HG03066 (cell line): ENCODE measurements at regions not wholly inside any gene's neighbourhood (a gene's known extent, or its start where the extent isn't known, plus 50 kb on each side); places are given as distances from the start of the nearest gene placed in this dataset.

Experiments
- ATAC-seq: cut with Tn5 transposase; IDR thresholded peaks from one replicate; pipeline ENCODE4 v1.9.1; 2021; ENCODE audit warnings: low read depth; ENCODE audit not compliant: unreplicated experiment

- ATAC-seq: no peak
These were observed 343.4 kb downstream of the PLPP3 start for GRCh38 chr1:56235909-56236510.

DNA sequence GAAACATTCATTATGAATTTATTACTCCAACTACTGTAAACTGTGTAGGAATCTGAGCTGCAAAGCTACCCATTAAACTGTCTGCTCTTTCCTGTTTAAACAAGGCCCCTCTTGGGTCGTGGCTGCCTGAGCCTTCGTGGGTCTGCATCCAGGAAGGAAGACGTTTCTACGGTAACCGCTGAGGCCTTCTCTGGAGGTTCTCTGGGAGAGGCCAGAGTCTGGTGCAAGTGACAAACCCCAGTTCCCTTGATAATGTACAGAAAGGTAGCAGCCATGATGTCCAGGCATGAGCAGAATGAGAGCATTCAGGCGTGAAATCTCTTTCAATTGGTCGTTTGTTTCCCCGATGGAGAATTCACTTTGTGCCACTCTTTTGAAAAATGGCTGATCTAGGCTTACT lies 350.2 kb downstream of the PLPP3 start:
- ATAC-seq: no peak

DNA sequence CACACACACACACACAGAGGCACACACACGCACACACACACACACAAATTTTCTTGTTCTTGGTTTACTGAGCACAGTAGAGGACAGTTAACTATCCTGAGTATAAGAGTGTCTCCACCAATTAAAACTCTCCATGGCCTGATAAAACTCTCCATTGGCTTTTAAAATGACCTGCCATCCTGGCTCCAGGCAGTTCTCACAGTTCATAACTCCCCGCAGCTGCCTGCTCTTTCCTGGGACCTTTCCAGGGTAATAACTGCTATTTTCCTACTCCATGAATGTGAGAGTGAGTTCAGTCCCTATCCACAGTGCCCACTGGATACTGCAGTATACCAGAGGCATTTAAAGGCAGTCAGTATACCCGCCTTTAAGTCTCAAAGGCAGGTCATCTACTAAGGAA lies 351.5 kb downstream of the PLPP3 start:
- no peak for ATAC-seq

DNA sequence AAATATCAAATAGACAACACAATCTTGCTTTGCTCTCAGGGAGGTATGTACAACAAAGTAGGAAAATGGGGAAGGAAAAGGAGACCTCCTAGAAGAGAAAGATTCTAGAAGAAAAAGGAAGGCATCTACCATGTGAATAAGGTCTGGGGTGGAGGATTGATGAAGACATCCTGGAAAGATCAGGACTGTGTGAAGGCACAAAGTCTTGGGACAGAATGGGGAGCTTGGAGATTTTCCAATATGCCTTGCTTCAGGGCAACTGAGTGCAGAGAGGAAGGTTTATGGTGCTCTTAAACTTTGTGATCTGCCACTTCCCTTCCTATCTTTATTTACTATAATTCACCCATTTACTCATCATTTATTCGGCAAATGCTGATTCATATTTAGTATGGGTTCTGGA lies 352.0 kb downstream of the PLPP3 start:
- no peak for ATAC-seq

DNA sequence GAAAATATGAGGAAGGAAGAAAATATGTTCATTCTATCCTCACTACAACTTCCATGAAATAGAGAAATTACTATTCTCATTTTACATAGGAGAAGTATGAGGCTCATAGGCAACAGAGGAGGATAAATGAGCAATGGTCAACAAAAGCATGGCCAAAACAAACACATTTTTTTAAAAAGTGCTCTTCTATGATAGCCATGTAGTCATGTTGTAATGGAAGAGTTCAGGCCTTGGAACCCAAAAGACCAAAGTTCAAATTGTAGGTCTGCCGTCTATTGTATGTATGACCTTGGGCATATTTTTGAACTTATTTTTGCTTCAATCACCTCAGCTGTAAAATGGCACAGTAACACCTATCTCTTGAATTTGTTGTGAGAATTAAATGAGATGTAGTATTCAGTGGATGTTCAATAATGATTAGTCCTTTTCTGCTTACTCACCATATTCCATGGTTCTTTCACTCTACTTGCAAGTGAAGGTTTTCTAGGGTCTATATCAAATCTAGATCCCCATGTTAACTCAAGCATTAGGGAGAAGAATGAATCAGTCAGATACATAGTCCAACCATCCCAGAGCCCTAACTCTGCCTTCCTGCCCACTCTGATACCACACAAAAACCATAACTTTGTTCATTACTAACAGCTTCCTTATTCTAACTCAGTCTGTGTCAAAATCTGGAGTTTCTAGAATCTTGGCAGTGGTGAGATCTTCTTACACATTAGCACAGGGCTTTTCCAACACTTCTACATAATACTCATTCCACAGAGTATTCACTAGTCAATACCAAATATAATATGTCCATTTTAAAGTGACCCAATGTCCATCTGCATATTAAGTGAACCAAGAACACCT lies 353.2 kb downstream of the PLPP3 start:
- ATAC-seq: no peak

DNA sequence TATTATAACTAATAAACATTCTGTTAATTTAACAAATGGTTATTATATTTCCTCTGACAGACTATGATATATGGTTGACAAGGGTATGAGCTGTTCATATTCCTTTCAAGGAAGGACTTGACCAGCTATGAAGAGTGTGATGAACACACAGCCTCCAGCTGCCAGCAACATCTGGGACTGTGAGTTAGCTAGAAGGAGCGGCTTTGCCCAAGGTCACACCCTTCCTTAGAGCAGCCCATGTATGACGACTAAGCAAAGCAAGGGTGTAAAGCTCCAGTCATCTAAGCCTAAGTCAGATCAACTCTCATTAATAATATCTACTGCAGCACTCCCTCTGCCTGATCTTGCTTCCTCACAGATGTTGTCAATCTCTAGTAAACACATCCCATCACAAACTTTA lies 355.4 kb downstream of the PLPP3 start:
- ATAC-seq: no peak

GRCh38 chr1:56222914-56223540 lies 356.3 kb downstream of the PLPP3 start:
- no peak for ATAC-seq

- ATAC-seq: no peak
These were observed 359.3 kb downstream of the PLPP3 start for GRCh38 chr1:56220021-56220420.

DNA sequence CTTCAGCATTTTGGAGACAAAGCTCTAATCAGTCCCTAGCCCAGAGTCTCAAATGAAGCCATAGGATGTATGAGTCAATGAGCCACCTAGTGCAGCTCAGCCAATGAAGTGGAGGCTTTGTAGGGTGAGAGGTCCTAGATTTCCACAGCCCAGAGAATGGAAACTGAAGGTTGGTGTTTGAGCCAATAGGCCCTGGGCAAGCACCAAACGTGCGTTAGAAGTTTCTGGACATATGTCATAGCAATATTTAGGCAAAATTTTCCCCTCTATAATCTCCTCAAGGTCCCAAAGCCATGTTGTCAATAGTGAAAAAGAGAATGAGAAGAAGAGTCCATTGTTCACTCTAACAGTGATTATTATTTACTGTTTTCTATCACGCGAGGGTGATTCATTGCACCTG lies 361.3 kb downstream of the PLPP3 start:
- no peak for ATAC-seq

DNA sequence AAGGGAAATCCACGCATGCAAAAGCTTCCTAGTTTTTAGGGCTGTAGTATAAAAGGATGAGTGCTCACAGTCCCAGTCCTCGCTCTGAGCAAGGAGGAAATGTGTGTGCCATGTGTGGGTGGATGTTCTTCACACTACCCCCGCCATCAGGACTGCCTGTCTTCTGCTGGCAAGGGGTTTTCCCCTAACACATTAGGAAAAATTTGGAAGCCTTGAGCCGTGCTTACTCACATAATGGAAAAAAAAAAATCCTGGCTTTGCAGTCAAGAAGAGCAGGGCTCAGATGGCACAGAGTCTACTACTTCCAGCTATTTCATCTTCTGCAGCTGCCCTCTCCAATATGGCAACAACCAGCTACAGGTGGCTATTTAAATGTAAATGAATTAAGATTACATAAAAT lies 363.1 kb downstream of the PLPP3 start:
- no peak for ATAC-seq

DNA sequence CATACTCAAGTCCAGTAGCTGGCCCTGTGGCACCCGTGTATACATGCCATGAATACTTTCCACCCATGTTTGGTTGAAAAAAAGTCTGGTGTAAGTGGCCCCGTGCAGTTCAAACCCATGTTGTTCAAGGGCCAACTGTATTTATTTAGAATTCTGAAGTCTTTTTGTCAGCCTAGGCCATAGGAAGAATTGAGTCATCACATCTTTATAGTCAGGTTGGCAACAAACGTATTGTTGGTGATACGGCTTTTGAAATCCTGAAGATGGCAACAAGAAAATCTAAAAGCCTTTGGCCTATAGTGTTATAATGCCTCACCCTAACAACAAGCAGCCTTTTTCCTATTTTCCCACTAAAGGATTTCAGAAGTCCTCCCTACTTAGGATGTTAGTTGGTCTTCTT lies 363.6 kb downstream of the PLPP3 start:
- no peak for ATAC-seq

DNA sequence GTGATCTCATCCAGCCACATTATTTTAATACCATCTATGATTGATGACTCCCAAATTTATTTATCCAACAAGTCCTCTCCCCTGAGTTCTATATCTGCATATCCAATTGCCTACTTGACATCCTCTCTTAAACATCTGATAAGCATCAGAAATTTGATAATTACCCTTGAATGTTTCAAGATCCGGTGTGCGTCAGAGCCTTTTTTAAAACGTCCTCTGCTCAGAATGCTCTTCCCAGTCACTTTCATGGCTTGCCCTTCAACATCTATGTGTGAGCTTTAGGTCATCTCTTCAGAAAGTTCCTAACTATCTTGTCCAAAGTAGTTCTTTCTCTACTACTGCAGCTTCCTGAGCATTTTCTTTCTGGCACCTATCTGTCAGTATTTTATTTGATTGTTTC lies 364.3 kb downstream of the PLPP3 start:
- no peak for ATAC-seq

GRCh38 chr1:56213068-56213467 lies 366.3 kb downstream of the PLPP3 start:
- no peak for ATAC-seq

DNA sequence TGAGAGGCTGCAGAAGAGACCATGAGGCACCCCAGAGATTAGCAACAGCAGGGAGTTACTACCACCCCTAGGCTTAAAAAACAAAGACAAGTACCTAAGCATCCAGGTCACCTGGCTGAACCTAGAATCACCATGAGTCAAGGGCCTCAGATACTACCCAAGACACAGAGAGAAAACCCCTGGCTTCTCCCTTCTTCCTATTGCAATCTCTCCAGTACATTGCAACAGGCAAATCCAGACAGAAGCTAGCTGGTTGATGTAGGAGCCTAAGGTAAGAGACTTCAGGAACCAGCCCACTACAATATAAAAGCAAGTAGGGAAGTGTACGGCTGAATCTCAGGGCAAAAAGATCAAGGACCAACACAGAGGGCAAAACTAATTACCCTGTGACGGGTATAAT lies 367.2 kb downstream of the PLPP3 start:
- ATAC-seq: no peak

DNA sequence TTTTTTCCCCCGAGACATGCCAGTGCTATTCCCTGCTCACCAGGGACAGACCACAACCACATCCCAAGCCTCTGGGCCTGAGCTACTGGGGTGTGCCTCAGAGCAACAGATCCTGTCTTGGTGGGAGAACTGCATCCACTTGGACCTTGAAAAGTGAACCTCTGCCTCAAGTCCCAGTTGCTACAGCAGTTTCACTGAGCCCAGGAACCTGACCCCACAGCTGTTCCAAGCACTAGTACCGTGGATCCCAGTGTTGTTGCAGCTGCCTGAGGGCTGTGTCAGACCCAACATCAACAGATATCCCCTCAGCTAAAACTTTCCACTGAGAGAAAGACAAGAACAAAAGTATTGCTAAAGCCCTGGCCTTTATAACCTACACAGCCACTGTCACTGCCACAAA lies 373.0 kb downstream of the PLPP3 start:
- no peak for ATAC-seq

DNA sequence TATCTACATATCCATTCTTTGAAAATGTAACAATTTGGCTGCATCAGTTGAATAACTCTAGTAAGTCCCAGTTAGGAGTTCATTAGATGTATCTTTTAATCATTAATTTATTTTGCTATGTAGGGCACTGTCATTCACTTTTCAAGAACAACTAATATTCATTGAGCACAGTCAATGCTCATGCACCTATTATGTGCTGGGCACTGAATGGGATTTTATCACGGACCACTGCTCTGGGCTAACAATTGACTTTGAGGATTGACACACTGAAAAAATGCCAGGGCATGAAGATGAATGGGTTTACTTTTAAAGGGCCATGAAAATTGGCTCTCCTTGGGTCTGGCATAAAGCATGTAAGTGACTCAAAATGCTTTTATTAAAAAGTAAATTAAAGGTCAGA lies 375.2 kb downstream of the PLPP3 start:
- no peak for ATAC-seq

- no peak for ATAC-seq
These were observed 376.4 kb downstream of the PLPP3 start for GRCh38 chr1:56202796-56203492.

DNA sequence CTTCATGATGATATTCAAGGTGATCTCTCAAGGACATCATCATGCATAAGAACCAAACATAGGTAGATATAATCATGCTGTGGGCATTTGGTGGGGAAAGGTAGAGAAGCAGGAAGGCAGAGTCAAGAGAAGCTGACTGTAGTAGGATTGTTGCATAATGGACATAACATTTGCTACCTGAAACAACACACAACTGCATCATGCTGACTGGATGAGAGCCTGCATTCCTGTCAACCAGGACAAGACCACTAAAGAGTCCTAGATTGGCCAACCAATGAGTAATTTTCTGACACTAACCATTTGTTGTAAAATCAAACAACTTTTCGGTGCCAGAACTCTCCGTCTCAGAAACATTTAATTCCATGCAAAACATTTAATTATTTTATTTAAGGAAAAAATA lies 377.2 kb downstream of the PLPP3 start:
- no peak for ATAC-seq

GRCh38 chr1:56200896-56201295 lies 378.5 kb downstream of the PLPP3 start:
- no peak for ATAC-seq

- no peak for ATAC-seq
These were observed 378.9 kb downstream of the PLPP3 start for GRCh38 chr1:56200442-56200841.

GRCh38 chr1:56199956-56200355 lies 379.4 kb downstream of the PLPP3 start:
- no peak for ATAC-seq
